Naive thymus-derived CD4-positive, alpha-beta T cell (primary cell): ENCODE measurements at regions not wholly inside any gene's neighbourhood (a gene's known extent, or its start where the extent isn't known, plus 50 kb on each side); places are given as distances from the start of the nearest gene placed in this dataset.

ENCODE experiments used
- ATAC-seq: fragments of 150-1000 bp; cut with Tn5 transposase; 2 replicates; pipeline ENCODE4 v1.10.0; 2021; ENCODE audit warnings: mild to moderate bottlenecking, moderate library complexity
- CTCF ChIA-PET: fragments of 350-600 bp; sonication (Branson Sonifier 250); formaldehyde crosslinking; loops from one replicate; lab custom pipeline; 2021; ENCODE audit warnings: antibody characterized with exemption; lab: Charles Lee
- POLR2A ChIA-PET: fragments of 350-600 bp; sonication (Branson Sonifier 250); formaldehyde crosslinking; loops from one replicate; lab custom pipeline; 2021; ENCODE audit warnings: antibody characterized with exemption, inconsistent platforms; lab: Charles Lee
- DNase-seq, 9 donors: peaks; one replicate each; pipeline versions ENCODE4 v3.0.0 to v3.0.0-alpha.2; 2020 to 2022; ENCODE audit warnings: mixed read lengths in 1 of 9
- H3K27ac ChIP-seq: one replicate; pipeline ENCODE4 v1.7.0; 2013; ENCODE audit warnings: mild to moderate bottlenecking, low read depth, low read length, moderate library complexity
- H3K27me3 ChIP-seq, 2 donors: one replicate each; pipeline ENCODE4 v1.7.0; 2013; ENCODE audit warnings: low read length in 2 of 2, mild to moderate bottlenecking in 2 of 2, moderate library complexity in 2 of 2; ENCODE audit not compliant: control insufficient read depth in 2 of 2, insufficient read depth in 2 of 2
- H3K36me3 ChIP-seq, 3 experiments: 1 replicate in 2 of 3; 2 replicates in 1 of 3; pipeline ENCODE4 v1.7.0; 2013; ENCODE audit warnings: low read length in 3 of 3, mild to moderate bottlenecking in 3 of 3, moderate library complexity in 1 of 3; ENCODE audit not compliant: insufficient read depth in 3 of 3, control insufficient read depth in 2 of 3
- H3K4me1 ChIP-seq, 2 donors: one replicate each; pipeline ENCODE4 v1.7.0; 2013; ENCODE audit warnings: low read length in 2 of 2, mild to moderate bottlenecking in 2 of 2, moderate library complexity in 1 of 2; ENCODE audit not compliant: control insufficient read depth in 2 of 2, insufficient read depth in 2 of 2
- H3K4me3 ChIP-seq: 2 replicates; pipeline ENCODE4 v1.7.0; 2013; ENCODE audit warnings: mild to moderate bottlenecking, low read length
- H3K9me3 ChIP-seq, 3 experiments: 1 replicate in 2 of 3; 2 replicates in 1 of 3; pipeline ENCODE4 v1.7.0; 2013; ENCODE audit warnings: low read length in 3 of 3; ENCODE audit not compliant: control insufficient read depth in 2 of 3
- H3K27ac Mint-ChIP-seq, 9 donors: one replicate each; pipeline ENCODE4 v1.8.0; 2020 to 2022; ENCODE audit warnings: mixed read lengths in 9 of 9, mild to moderate bottlenecking in 8 of 9, moderate library complexity in 5 of 9, inconsistent platforms in 2 of 9
- H3K27me3 Mint-ChIP-seq, 5 donors: one replicate each; pipeline ENCODE4 v1.8.0; 2021 to 2022; ENCODE audit warnings: mixed read lengths in 5 of 5, mild to moderate bottlenecking in 1 of 5
- H3K36me3 Mint-ChIP-seq, 5 donors: one replicate each; pipeline ENCODE4 v1.8.0; 2020 to 2022; ENCODE audit warnings: mixed read lengths in 5 of 5, mild to moderate bottlenecking in 3 of 5, inconsistent platforms in 1 of 5
- H3K4me1 Mint-ChIP-seq, 7 donors: one replicate each; pipeline ENCODE4 v1.8.0; 2020 to 2022; ENCODE audit warnings: mixed read lengths in 7 of 7, mild to moderate bottlenecking in 3 of 7, inconsistent platforms in 1 of 7
- H3K4me3 Mint-ChIP-seq, 10 donors: one replicate each; pipeline ENCODE4 v1.8.0; 2020 to 2022; ENCODE audit warnings: mild to moderate bottlenecking in 10 of 10, mixed read lengths in 10 of 10, moderate library complexity in 6 of 10, inconsistent platforms in 2 of 10
- H3K9me3 Mint-ChIP-seq, 11 donors: one replicate each; pipeline ENCODE4 v1.8.0; 2020 to 2022; ENCODE audit warnings: mixed read lengths in 11 of 11, mild to moderate bottlenecking in 4 of 11, inconsistent platforms in 1 of 11, moderate library complexity in 1 of 11
- intact Hi-C, 2 donors: fragments of 100-400 bp; cut with micrococcal nuclease; formaldehyde crosslinking; loops; one replicate each; pipeline ENCODE4 v1.15.1; 2023

DNA sequence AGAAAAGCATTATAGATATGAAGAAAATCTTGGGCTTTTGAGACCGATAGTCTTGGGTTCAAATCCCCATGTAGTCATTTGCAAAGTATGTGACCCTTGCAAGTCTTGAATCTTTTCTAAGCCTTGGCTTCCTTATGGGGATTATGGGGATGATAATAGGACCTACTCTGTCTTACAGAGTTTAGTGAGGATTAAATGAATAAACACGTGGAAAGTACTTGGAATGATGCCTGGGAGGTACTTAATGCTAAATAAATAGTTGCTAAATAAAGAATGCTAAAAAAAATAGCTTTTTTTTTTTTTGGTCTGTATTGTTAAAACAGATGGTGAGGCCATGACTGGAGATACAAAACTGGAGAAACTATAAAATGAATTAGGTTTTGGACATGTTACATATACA lies 292.7 kb downstream of the GPAT3 start:
- no peak overlapping the region for H3K27ac ChIP-seq
- Mint-ChIP-seq H3K27me3 (peaks cover 0 to 9% (median 3%) of the 10 kb centered on the region in 5 donors), H3K36me3 (no peaks in the 10 kb centered on the region), H3K4me3 (no peak overlapping the region), H3K27ac (no peak overlapping the region), H3K4me1 (no peaks in the 10 kb centered on the region), H3K9me3 (peaks cover 0 to 5% (median 2%) of the 10 kb centered on the region in 11 donors)
- POLR2A ChIA-PET: no interaction called here
- no peaks in the 10 kb centered on the region for H3K4me1 ChIP-seq
- H3K27me3 ChIP-seq: no peaks in the 10 kb centered on the region
- ATAC-seq: no peak
- no peak for DNase-seq
- H3K36me3 ChIP-seq: no peaks in the 10 kb centered on the region
- CTCF ChIA-PET: no interaction called here
- intact Hi-C loops: no loop called here
- no peak overlapping the region for H3K4me3 ChIP-seq
- H3K9me3 ChIP-seq: no peaks in the 10 kb centered on the region

DNA sequence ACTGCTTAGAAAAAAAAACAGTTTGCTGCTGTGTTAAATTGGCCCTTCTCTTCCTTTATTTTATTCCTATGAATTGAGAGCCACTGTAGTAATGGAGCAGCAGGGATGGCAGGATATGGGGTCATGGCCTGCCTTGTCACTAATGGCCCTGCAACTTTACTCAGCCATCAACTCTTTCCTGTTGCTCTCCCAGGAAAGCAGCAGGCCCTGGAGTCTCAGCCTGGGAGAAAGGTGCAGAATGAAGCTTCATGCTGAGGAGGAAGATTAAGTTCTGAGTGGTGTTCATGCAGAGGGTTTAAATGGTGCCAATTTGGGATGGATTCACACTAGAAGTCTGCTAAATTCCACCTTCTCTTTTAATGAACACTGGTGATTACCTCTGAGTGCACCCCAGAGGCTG lies 285.6 kb downstream of the GPAT3 start:
- Mint-ChIP-seq H3K4me3 (no peak overlapping the region), H3K9me3 (peaks cover 4 to 51% (median 16%) of the 10 kb centered on the region in 11 donors), H3K36me3 (peaks cover 0 to 5% (median 0%) of the 10 kb centered on the region in 5 donors), H3K4me1 (no peaks in the 10 kb centered on the region), H3K27me3 (peaks cover 0 to 15% (median 5%) of the 10 kb centered on the region in 5 donors), H3K27ac (no peak overlapping the region)
- ATAC-seq: no peak
- POLR2A ChIA-PET: no interaction called here
- Histone ChIP-seq H3K27me3 (no peaks in the 10 kb centered on the region), H3K27ac (no peak overlapping the region), H3K9me3 (no peaks in the 10 kb centered on the region), H3K36me3 (no peaks in the 10 kb centered on the region), H3K4me3 (no peak overlapping the region), H3K4me1 (no peaks in the 10 kb centered on the region)
- CTCF ChIA-PET: no interaction called here
- intact Hi-C loops: no loop called here
- no peak for DNase-seq

DNA sequence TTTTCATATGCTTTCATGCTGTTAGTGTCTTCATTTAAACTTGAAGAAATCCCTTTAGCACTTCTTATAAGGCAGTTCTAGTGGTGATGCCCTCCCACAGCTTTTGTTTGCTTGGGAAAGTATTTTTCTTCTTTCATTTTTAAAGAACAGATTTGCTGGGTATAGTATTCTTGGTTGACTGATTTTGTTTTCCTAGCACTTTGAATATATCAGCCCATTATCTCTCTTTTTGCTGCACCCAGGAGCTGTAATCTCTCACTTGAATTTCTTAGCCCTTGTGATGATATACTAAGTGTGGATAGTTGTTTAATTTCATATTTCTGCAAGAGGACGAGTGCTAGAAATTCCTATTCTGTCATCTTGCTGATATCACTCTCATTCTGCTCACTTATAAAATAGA lies 283.7 kb downstream of the GPAT3 start:
- ChIA-PET POLR2A (no interaction called here), CTCF (no interaction called here)
- intact Hi-C loops: no loop called here
- H3K27me3 ChIP-seq: no peaks in the 10 kb centered on the region
- ATAC-seq: no peak
- H3K27me3 Mint-ChIP-seq: peaks cover 0 to 15% (median 6%) of the 10 kb centered on the region in 5 donors
- no peak for DNase-seq
- peaks cover 0 to 5% (median 0%) of the 10 kb centered on the region in 5 donors for H3K36me3 Mint-ChIP-seq
- peaks cover 0 to 47% (median 14%) of the 10 kb centered on the region in 11 donors for H3K9me3 Mint-ChIP-seq
- no peaks in the 10 kb centered on the region for H3K9me3 ChIP-seq
- no peaks in the 10 kb centered on the region for H3K4me1 Mint-ChIP-seq
- no peaks in the 10 kb centered on the region for H3K4me1 ChIP-seq
- no peak overlapping the region for H3K4me3 Mint-ChIP-seq
- no peaks in the 10 kb centered on the region for H3K36me3 ChIP-seq
- H3K4me3 ChIP-seq: no peak overlapping the region
- H3K27ac ChIP-seq: no peak overlapping the region
- H3K27ac Mint-ChIP-seq: no peak overlapping the region

DNA sequence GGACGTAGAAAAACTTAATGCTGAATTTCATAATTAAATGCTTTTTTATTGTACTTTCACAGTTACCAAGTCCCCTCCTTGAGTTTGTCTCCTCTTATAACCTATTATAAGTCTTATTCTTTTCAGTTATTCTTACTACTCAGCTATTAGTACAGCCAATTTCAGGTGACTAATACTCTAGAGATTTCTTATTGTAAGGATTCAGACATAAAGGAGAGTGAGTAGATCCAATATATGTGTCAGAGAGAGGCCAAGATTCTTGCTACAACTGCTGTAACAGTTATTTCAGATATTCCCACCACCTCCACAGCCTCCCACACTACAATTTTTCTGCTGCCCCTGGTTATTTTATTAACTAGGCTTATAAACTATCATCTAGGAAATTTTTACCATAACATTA lies 274.5 kb downstream of the GPAT3 start:
- no peak overlapping the region for H3K27ac ChIP-seq
- ChIA-PET POLR2A (no interaction called here), CTCF (no interaction called here)
- no peak for DNase-seq
- no peaks in the 10 kb centered on the region for H3K36me3 Mint-ChIP-seq
- no peaks in the 10 kb centered on the region for H3K4me1 ChIP-seq
- no peaks in the 10 kb centered on the region for H3K36me3 ChIP-seq
- H3K4me1 Mint-ChIP-seq: no peaks in the 10 kb centered on the region
- intact Hi-C loops: no loop called here
- peaks cover 0 to 13% (median 6%) of the 10 kb centered on the region in 5 donors for H3K27me3 Mint-ChIP-seq
- no peak overlapping the region for H3K27ac Mint-ChIP-seq
- H3K27me3 ChIP-seq: no peaks in the 10 kb centered on the region
- ATAC-seq: no peak
- H3K9me3 ChIP-seq: no peaks in the 10 kb centered on the region
- peaks cover 0 to 8% (median 0%) of the 10 kb centered on the region in 11 donors for H3K9me3 Mint-ChIP-seq
- H3K4me3 Mint-ChIP-seq: no peak overlapping the region
- H3K4me3 ChIP-seq: no peak overlapping the region

DNA sequence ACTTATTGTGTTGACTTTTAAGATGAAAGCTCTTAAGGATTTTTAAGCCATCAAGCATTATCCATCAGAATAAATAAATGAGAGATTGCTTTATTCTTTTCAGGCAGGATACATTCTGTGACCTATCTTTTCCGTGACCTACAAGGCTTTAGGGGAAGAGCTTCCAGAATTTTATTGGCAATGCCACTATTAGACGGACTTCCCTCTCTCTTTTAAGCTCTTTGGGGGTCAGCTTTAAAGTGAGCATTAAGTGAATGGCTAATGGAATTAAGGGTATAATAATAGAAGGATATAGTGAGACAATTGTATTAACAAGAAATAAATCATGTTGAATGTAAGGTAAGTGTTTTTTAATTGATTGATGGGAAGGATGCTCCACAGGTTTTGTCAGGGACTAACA lies 273.7 kb downstream of the GPAT3 start:
- H3K27me3 Mint-ChIP-seq: peaks cover 0 to 19% (median 2%) of the 10 kb centered on the region in 5 donors
- CTCF ChIA-PET: no interaction called here
- POLR2A ChIA-PET: no interaction called here
- Histone ChIP-seq H3K36me3 (no peaks in the 10 kb centered on the region), H3K27ac (no peak overlapping the region), H3K9me3 (no peaks in the 10 kb centered on the region), H3K4me3 (no peak overlapping the region), H3K4me1 (no peaks in the 10 kb centered on the region), H3K27me3 (no peaks in the 10 kb centered on the region)
- no peaks in the 10 kb centered on the region for H3K4me1 Mint-ChIP-seq
- no peak overlapping the region for H3K4me3 Mint-ChIP-seq
- DNase-seq (no peak), ATAC-seq (no peak)
- intact Hi-C loops: no loop called here
- H3K9me3 Mint-ChIP-seq: peaks cover 0 to 11% (median 1%) of the 10 kb centered on the region in 11 donors
- no peak overlapping the region for H3K27ac Mint-ChIP-seq
- no peaks in the 10 kb centered on the region for H3K36me3 Mint-ChIP-seq

DNA sequence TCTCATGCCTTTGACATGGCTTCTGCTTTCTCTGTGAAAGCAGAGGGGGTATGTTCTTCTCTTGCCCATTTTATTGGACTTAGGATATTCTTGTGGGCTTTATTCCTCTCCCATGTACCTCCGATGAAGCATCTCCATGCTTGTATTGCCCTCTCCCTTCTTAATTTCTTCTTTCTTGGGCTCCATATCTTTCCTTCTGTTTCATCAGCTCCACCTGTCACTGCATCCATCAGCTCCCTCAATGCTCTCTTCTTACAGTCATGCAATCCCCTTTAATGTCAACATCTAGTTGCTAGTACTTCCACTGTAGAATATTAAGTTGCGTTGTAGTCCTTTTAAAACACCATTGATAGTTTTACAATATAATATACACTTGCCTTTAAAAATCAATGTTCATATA lies 257.6 kb downstream of the GPAT3 start:
- ATAC-seq (no peak), DNase-seq (no peak)
- ChIA-PET POLR2A (no interaction called here), CTCF (no interaction called here)
- Histone ChIP-seq H3K27ac (no peak overlapping the region), H3K4me1 (no peaks in the 10 kb centered on the region), H3K9me3 (no peaks in the 10 kb centered on the region), H3K4me3 (no peak overlapping the region), H3K27me3 (no peaks in the 10 kb centered on the region), H3K36me3 (no peaks in the 10 kb centered on the region)
- Mint-ChIP-seq H3K36me3 (no peaks in the 10 kb centered on the region), H3K27ac (no peak overlapping the region), H3K4me3 (no peak overlapping the region), H3K4me1 (peaks cover 0 to 13% (median 8%) of the 10 kb centered on the region in 7 donors), H3K9me3 (no peaks in the 10 kb centered on the region), H3K27me3 (peaks cover 0 to 18% (median 15%) of the 10 kb centered on the region in 5 donors)
- intact Hi-C loops: no loop called here

DNA sequence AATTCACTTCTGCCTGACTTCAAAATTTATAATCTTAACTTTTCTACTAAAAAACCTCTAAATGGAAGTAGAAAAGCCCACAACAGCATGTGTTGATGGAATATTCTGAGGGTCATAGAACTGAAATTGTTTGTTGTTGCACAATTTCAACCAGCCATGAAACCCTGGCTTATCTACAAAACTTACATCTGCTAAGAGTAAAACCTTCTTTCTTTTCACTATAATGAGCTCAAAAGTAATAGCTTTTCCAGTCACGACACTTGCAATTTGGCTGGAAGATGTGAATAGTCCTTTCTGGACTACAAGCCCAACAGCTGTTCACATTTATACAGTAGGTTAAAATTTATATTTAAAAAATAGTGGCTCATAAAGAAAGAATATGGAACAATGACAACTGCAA lies 250.0 kb downstream of the GPAT3 start:
- POLR2A ChIA-PET: no interaction called here
- intact Hi-C loops: no loop called here
- ATAC-seq (no peak), DNase-seq (no peak)
- Histone ChIP-seq H3K4me3 (no peak overlapping the region), H3K9me3 (no peaks in the 10 kb centered on the region), H3K27me3 (no peaks in the 10 kb centered on the region), H3K27ac (no peak overlapping the region), H3K4me1 (no peaks in the 10 kb centered on the region), H3K36me3 (no peaks in the 10 kb centered on the region)
- Mint-ChIP-seq H3K27ac (no peak overlapping the region), H3K27me3 (peaks cover 0 to 5% (median 0%) of the 10 kb centered on the region in 5 donors), H3K4me1 (peaks cover 0 to 3% (median 0%) of the 10 kb centered on the region in 7 donors), H3K4me3 (no peak overlapping the region), H3K36me3 (no peaks in the 10 kb centered on the region), H3K9me3 (peaks cover 0 to 1% (median 0%) of the 10 kb centered on the region in 11 donors)
- CTCF ChIA-PET: no interaction called here
